ENCODE measurements at regions not wholly inside any gene's neighbourhood (a gene's known extent, or its start where the extent isn't known, plus 50 kb on each side); places are given as distances from the start of the nearest gene placed in this dataset.

- no peak for TF ChIP-seq GATA2 (IDR thresholded peaks at IDR 0.05; ENCODE audit: low read depth, low read length)
- TF ChIP-seq GATA3 (IDR thresholded peaks at IDR 0.05; ENCODE audit: low read depth, low read length) = no peak
Measured at GRCh38 chr17:72425133-72425793, 304.4 kb downstream of the SOX9 start.

- no peak for TF ChIP-seq GATA2 (IDR thresholded peaks at IDR 0.05; ENCODE audit: low read depth, low read length)
- TF ChIP-seq GATA3 (IDR thresholded peaks at IDR 0.05; ENCODE audit: low read depth, low read length) = no peak
Measured at GRCh38 chr17:72425794-72426168, 305.0 kb downstream of the SOX9 start.

- TF ChIP-seq GATA3 (IDR thresholded peaks at IDR 0.05; ENCODE audit: low read depth, low read length) (no peak), GATA2 (IDR thresholded peaks at IDR 0.05; ENCODE audit: low read depth, low read length) (no peak)
Measured at GRCh38 chr17:72426321-72426720, 305.5 kb downstream of the SOX9 start.

DNA sequence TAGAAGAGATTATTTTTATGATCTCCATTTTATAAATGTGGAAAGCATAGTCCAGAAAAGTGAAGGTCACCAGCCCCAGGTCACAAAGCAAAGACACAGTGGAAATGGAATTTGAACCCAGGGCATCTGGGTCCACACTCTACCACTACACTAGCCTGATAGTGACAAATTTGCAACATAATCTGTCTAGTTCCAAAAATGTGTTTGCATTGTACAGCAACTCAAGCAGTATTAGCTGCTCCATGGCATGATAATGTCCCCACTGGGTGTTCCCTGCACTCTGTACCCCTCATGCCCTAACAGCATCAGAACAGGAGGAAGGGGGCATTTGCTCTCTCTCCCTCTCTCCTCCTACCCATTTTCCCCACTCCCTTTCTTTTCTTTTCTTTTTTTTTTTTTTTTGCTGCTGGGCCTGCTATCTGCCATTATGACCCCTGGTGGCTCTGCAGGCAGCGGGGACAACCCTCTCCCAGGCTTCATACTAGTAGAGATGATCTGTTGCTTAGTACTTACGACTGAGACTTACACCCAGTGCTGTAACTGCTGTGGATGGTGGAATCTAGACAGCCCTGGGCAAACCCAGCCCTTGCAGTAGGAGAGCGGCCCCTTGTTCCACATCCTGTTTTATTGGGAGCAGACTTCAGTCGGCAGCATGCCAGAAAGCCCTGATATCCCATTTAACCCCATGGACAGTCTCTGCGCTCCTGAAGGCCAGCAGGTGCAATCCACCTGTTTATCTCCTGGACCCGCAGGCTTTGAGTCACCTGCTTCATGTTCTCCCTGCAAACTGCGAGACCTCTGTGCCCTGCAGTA, 306.3 kb downstream of the SOX9 start:
- TF ChIP-seq GATA3 (IDR thresholded peaks at IDR 0.05; ENCODE audit: low read depth, low read length) = no peak
- TF ChIP-seq GATA2 (IDR thresholded peaks at IDR 0.05; ENCODE audit: low read depth, low read length) = no peak

DNA sequence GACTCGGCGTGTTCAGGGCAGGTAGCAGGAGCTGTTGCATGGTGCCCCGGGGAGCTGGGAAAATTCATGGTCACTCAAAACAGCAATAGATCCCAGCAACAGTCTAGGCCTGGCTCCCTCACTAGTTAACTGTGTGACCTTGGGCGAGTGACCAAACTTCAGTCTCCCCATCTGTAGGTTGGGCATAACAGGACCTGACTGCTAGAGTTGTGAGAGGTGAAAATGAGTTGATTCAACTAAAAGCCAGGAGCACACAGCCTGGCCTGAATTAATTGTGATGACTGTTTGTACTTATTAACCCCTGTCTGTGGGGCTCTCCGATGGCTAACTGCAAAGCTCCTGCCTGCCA, 306.9 kb downstream of the SOX9 start:
- no peak for TF ChIP-seq GATA3 (IDR thresholded peaks at IDR 0.05; ENCODE audit: low read depth, low read length)
- no peak for TF ChIP-seq GATA2 (IDR thresholded peaks at IDR 0.05; ENCODE audit: low read depth, low read length)

DNA sequence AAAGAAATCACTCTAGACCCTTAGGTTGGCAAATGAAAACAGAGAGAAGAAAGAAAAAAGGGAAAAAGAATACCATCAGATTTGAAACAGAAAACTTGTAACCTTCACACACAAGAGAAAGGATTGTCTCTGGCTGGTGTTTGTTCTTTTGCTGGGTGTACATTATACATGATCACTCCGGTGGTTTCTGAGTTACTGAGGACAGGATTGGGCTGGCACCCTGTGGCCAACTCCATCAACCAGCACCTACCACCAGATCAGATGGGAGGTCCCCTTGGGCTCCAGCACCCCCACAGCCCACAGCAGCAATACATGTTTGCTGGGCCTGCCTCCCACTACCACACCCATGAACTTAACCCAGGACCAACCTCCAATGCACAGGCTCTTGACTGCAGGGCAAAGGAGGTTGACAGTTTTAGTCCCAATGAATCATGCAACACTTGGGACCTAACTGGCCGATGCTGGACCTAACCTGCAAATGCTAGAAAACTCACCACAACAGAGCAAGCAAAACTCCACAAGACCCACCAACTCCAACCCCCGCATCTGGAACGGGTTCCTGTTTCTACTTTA, 308.3 kb downstream of the SOX9 start:
- TF ChIP-seq GATA2 (IDR thresholded peaks at IDR 0.05; ENCODE audit: low read depth, low read length) (no peak), GATA3 (IDR thresholded peaks at IDR 0.05; ENCODE audit: low read depth, low read length) (no peak)

DNA sequence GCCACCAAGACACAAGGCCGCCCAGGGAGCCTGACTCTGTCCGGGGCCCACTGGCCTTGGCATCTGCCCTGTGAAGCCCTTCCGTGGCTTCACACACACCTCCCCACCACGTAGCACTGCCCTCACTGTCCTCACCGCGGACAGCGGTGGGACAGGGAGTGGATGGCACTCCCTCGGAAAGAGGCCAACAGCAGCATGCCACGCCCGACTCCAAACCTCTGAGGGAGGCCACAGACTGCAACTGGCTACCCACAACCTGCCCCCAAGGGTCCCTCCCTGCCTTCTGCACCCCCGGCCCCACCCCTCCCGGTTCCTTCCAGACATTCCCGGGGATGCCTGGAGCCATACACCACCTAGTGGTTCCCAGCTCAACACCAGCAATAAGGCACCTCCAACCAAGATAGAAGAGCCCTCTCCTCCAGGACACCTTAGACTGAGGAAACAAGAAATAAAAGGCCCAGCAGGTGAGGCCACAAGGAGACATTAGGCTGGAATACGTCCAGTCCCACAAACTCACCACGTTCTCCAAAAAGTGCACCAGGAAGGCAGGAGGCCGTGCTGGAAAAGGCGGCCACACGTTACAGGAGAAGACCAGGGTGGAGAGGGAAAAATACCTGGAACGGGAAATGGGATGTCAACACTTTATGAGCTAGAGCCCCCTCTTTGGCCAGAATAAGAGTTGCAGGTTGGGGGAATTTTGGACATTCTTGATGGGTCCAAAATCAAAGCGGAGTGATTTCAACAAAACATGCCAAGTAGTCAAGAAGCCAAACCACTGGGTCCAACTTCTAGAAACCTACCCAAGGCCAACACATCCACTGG, 310.0 kb downstream of the SOX9 start:
- no peak for TF ChIP-seq GATA3 (IDR thresholded peaks at IDR 0.05; ENCODE audit: low read depth, low read length)
- no peak for TF ChIP-seq GATA2 (IDR thresholded peaks at IDR 0.05; ENCODE audit: low read depth, low read length)

DNA sequence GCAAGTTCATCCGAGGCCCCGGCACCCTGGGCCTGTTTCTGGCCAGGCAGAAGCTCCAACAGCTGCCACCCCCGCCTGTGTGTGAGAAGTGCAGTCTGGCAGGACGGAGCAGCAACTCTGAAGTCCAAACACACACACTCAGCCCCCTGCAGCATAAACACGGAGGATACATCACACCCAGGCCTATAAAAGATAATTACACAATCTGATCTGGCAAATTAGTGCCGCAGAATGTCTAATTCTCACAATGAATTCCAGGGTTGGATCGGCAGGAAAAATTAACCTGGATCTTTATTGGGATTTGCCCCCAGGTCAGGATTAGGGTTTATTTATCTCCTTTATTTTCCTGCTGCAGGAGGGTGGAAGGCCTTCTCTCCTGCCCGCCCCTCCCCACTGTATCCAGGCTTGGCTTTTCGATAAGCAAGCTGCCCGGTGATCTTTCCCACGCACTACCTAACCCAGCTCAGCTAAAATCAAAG, 311.4 kb downstream of the SOX9 start:
- TF ChIP-seq GATA2 (IDR thresholded peaks at IDR 0.05; ENCODE audit: low read depth, low read length) = peak; percentile 97
- no peak; the same call in 1 of the 2 replicates for TF ChIP-seq GATA3 (IDR thresholded peaks at IDR 0.05; ENCODE audit: low read depth, low read length)

- no peak for TF ChIP-seq GATA2 (IDR thresholded peaks at IDR 0.05; ENCODE audit: low read depth, low read length)
- no peak for TF ChIP-seq GATA3 (IDR thresholded peaks at IDR 0.05; ENCODE audit: low read depth, low read length)
Measured at GRCh38 chr17:72432881-72433280, 312.1 kb downstream of the SOX9 start.

DNA sequence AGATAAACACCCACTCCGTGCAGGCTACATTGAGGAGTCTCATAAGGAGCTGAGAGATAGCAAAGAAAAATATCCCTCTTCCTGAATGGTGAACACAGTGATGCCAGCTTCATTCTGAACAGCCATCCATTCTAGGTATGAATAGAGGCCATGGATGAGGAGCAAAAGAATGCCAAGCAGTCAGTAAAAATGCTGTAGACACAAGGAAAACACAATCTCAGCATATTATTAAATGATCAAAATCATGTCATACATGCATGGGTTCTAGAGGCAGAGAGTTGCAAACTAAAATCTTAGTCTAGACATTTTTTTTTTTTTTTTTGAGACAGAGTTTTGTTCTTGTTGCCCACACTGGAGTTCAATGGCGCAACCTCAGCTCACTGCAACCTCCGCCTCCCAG, 313.0 kb downstream of the SOX9 start:
- TF ChIP-seq GATA3 (IDR thresholded peaks at IDR 0.05; ENCODE audit: low read depth, low read length) = no peak
- TF ChIP-seq GATA2 (IDR thresholded peaks at IDR 0.05; ENCODE audit: low read depth, low read length) = no peak

- no peak for TF ChIP-seq GATA2 (IDR thresholded peaks at IDR 0.05; ENCODE audit: low read depth, low read length)
- TF ChIP-seq GATA3 (IDR thresholded peaks at IDR 0.05; ENCODE audit: low read depth, low read length) = no peak
Measured at GRCh38 chr17:72434581-72434980, 313.8 kb downstream of the SOX9 start.

GRCh38 chr17:72434991-72435618, 314.3 kb downstream of the SOX9 start:
- TF ChIP-seq GATA2 (IDR thresholded peaks at IDR 0.05; ENCODE audit: low read depth, low read length) (no peak), GATA3 (IDR thresholded peaks at IDR 0.05; ENCODE audit: low read depth, low read length) (no peak)

DNA sequence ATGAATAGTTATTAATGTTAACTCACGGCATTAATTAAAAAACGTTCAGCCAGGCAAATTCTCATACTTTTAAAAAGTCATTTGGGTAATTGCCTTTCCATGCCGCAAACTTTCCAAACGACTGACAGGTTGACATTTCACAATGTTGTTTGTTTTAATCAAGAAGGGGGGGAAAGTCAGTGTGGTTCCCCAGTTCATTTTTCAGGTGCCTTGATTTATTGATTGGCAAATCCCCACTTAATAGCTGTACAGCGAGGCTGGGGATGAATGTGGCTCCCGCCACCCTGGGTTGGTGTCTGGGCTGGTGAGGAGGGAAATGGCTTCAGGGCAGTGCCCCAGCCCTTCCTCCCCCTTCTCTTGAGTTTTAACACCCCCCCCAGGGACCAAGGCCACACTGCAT, 318.0 kb downstream of the SOX9 start:
- TF ChIP-seq GATA2 (IDR thresholded peaks at IDR 0.05; ENCODE audit: low read depth, low read length) = no peak
- no peak for TF ChIP-seq GATA3 (IDR thresholded peaks at IDR 0.05; ENCODE audit: low read depth, low read length)
